NCI-H2107 treated with DMSO at 0.1 percent for 48 hours (cell line): ENCODE measurements at regions not wholly inside any gene's neighbourhood (a gene's known extent, or its start where the extent isn't known, plus 50 kb on each side); places are given as distances from the start of the nearest gene placed in this dataset.
"Not testable (repeated sequence)": the region's sequence is repeated elsewhere in the genome, so short reads cannot be mapped to it uniquely, and the experiment has no call there.

Source experiments
- DNase-seq: peaks from one replicate; lab custom pipeline; 2025; ENCODE audit not compliant: unreplicated experiment; lab: John Stamatoyannopoulos, UW

DNA sequence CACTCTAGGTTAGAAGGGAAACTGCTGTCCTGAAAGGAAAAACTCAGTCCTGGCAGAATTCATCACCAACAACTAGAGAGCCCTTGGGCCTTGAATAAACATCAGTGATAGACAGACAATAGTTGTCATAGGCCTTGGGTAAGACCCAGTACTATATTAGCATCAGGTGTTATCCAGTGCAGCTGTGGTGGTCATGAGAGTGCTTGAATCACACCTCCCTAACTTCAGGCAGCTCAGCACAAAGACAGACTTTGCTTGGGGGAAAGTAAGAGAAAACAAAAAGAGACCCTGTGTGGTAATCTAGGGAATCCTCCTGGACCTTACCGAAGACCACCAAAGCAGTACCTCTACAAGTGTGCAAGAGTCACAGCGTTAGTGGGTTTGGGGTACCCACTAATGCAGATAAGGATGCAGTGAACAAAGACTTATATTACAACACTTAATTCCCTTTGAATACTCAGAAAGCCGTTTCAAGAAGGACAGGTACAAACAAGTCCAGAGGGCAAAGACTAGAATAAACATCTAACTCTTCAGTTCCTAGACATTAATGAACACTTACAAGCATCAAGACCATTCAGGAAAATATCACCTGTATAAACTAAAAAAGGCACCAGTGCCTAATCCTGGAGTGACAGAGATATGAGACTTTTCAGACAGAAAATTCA is 332.3 kb upstream of the EPHA3 start:
- no peak for DNase-seq

DNA sequence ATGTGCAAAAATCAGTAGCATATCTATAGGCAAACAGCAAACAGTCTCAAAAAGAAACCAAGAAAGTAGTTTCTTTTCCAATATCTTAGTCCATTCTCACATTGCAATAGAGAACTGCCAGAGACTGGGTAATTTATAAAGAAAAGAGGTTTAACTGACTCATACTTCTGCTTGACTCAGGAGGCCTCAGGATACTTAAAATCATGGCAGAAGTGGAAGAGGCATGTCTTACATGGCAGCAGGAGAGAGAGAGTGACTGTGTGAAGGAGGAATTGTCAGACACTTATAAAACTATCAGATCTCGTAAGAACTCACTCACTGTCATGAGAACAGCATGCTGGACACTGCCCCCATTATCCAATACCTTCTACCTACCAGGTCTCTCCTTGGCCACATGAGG is 327.9 kb upstream of the EPHA3 start:
- no peak for DNase-seq

DNA sequence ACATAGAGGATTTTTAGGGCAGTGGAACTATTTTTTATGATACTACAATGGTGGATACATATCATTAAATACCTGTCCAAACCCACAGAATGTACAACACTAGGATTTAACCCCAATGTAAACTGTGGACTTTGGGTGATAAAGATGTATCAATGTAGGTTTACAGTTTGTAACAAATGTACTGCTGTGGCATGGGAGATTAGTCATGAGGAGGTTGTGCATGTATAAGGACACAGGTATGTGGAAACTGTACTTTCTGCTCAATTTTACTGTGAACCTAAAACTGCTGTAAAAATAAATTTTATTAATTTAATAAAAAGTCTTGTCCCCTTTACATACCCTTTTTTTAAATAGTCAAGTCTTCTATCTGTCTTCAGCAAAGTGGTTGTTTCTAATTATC is 322.5 kb upstream of the EPHA3 start:
- DNase-seq: no peak

DNA sequence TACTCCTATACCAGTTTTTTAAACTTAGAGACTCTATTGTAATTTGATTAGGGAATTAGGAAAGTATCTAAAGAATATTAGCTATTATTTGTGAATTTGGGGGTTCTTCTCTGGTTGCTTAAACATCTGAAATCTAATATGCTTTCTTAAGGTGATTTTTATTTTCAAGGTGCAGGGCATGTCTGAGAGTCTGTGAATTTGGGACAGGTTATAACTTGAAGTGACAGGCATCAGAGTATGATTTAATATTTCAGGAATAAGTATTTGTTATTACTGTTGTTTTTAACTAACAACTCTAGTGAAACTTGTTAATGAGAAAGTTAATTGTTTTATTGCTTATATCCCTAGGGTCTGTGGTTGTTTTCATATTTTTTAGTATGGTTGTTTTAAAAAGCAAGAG is 321.6 kb upstream of the EPHA3 start:
- no peak for DNase-seq

DNA sequence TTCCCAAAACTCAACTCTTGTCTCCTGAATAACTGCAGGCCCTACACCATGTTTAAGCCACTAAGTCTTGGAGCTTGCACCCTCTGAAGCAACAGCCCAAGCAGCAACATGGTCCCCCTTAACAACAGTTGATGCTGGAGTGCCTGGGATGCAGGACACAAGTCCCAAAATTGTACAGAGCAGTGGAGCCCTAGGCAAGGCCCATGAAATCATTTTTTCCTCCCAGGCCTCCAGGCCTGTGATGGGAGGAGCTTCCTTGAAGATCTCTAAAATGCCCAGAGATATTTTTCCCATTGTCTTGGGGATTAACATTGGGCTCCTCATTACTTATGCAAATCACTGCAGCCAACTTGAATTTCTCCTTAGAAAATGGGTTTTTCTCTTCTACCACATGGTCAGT is 311.9 kb upstream of the EPHA3 start:
- DNase-seq: no peak

DNA sequence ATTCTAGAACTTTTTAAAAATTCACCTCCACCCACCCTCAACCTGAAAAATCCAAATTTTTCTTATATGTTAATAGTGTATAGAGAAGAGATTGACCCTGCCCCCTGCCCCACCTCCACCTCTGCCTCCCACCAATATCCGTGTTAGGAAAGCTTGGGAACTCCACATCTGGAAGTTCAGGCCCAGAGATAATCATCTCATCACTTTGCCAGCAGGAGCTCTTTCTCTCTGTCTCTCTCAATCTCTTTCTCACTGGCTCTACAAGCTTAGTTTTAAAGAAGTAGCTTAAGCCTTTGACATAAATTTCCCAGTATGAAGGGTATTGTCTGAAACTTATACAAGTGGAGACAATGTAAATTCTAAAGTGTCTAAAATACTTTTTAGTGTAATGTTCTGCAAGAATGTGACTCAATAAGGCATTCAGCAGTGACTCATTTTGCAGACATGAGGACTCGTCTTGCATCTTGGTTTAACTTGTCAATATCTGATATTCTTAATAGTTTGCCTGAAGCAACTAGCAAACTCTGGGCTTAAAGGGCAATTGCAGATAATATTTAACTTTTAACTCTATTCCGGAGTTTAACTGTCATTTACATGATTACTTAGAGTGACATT is 299.8 kb upstream of the EPHA3 start:
- no peak for DNase-seq

DNA sequence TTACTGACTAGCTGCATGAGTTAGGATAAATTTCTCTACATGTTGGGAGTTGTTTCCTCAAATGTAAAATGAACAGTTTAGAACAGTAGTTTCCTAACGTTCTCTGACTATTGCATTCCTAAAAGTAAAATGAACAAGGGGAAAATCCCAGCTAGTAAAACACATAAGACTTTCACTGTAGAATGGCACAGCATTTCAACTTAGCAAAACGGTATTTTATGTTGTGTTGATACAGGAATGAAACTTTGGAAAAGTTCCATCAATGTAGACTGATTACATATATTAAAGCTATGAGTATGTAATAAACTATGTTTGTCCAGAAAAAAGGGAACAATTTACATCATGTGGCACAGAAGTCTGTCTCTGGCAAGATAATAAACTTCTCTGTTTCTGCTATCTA is 297.4 kb upstream of the EPHA3 start:
- DNase-seq: no peak

DNA sequence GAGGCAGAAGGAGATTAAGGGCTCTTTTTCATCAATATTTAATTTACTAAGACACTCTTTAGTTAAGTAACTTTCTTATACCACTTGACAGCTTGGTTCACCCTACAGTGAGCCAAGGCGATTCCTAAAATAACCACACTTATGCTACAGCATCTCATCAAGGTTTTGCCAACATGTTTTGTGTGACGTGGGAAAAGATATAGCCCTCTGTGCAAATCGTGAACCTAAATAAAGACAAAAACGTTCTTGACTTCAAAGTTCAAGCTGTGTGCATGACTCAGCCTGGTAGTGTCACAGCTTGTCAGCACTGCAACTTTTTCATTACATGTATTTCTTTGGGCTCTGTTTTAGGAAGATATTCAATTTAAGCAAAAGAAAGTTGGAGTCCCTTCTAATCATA is 297.0 kb upstream of the EPHA3 start:
- no peak for DNase-seq

DNA sequence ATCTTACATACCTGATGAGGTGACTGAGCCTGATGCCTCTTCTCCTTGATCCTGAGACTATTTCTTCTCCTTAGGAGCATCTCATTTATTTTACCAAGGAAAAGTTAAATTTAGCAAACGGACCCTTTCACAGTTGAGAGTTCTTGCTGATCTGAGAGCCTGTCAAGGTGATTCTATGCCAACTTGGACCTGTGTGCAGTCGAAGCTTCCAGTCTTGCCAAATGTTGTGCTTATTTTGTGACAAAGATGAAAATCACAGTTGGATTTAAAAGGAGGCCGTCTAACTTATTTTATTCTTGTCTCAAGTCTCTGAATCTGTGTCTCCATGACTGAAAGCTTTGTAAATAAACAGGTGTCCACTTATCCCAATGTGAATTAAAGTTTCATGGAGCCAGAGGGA is 296.3 kb upstream of the EPHA3 start:
- no peak for DNase-seq

DNA sequence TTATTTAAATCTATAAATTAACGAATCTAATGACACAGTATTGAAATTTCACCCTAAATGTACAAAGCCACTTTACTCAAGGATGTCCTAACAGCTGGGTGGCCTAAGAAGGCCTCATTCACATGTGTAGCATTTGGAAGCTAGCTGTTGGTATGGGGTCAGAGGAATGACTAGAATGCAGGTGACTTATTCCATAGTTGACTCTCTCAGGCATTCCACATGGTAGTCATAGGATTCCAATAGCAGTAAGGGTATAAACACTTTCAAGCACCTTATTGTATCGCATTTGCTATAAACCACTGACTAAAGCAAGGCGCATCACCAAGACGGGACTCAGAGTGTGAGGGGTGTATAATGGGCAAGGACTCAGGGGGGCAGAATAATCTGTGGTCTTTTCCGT is 294.8 kb upstream of the EPHA3 start:
- no peak for DNase-seq

DNA sequence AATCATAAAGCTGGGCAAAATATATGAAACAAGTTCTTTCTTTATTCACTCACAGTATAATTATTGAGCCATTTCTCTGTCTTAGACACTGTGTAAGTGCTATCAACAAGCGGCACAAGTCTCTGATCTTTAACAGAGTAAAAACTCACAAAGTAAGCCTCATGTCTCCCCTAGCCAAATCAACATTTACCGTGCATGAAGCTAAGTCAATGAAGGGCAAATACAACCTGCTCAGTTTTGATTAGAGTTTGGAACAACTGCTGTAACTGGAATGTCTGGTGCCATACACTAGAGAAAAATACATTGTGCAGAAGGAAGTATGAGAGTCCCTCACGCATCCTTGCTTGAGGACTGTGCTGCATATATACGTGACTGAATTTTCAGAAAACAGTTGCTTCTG is 291.0 kb upstream of the EPHA3 start:
- no peak for DNase-seq

DNA sequence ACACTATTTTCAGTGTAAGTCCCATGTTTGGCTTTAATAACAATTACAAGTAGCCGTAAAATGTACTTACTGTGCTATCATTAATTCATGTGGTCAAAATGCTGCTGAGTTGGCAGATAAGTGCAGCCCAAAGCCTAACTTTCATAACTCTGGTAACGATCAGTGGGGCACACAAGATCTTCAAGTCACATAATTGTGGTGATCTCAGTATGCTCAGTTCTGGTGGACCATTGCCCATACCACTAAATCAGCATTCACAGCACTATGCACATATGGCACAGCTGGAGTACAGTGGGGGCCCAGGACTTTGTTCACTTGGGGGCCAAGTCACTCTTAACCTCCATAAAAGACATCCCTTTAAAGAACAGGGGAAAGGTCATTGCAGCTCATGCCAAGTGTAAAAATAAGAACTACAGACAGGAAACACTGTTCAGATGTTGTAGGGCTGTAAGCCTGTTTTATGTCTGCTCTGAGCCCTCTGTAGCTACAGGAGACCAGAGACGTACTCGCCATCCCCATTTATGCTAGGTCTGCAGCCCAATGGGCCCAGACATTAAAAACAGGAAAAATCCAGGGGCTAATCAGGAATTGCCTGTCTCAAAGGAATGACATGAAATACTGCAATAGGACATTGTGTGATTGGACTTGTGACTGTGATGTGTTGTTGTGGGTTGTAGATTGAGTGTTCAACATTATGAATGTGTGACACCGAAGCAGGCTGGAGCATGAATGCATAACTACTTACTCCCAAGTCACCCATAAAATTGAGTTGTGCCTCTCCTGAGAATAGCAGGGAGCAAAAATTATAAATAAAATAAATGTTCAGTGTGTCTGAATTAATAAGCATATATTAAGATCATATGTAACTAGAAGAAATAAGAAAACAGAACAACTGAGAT is 282.5 kb upstream of the EPHA3 start:
- DNase-seq: no peak

DNA sequence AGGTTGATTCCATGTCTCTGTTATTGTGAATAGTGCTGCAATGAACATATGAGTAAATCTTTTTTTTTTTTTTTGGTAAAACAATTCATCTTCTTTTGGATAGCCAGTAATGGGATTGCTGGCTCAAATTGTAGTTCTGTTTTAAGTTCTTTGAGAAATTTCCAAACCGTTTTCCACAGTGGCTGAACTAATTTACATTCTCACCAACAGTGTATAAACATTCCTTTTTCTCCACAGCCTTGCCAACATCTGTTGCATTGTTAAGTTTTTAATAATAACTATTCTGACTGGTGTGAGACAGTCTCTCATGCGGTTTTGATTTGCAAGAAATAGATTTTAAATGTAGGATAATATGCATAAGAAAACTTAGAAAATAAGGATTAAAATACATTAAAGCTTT is 279.0 kb upstream of the EPHA3 start:
- no peak for DNase-seq

DNA sequence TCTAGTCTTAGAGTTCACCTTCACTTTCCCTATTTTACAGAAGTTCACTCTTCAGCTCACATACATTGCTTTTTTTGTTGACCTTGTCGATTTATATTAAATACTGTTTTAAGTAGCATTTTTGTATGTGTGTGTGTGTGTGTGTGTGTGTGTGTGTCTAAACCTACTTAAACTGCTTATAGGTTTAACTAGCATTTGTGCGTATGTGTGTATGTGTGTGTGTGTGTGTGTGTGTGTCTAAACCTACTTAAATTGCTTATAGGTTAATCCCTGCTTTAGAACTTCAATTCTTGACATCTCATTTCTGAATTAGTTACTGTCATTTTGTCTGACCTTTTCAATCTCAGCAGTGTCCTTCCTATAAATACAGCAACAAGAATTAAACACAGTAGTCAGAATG is 254.8 kb upstream of the EPHA3 start:
- DNase-seq: no peak

DNA sequence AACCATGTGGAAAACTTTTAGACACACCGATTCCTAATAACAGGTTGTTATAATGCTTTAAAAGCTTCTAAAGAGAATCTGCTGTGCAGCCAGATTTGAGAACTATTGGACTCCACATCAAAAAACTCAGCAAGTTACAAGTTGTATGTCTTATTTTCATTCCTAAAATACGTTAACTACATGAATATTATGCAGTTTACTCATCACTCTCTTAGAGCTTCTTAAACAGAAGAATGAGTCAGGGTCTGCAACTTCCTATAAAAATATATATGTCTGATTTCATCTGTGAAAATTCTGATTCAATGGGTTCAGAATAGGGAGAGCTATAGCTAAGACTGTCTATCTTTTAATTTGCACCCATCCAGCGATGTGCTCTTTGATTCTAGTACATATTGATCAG is 244.2 kb upstream of the EPHA3 start:
- no peak for DNase-seq

DNA sequence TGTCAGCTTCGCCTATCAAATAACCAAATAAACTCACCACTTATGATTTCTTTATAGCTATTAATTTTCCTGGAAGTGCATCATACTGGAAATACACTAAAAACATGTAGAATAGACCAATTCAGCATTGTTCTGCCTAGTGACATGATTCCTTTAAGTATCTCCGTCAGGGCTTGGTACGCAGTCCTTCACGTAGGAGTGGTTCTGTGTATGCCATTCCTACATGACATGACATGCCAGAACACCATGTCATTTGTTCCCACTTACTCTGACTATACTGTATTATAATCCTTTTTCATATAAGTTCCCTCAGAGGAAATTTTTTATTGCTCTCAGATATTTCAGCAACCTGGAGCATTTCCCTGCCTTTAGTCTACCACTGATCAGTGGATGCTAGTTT is 230.7 kb upstream of the EPHA3 start:
- DNase-seq: no peak

DNA sequence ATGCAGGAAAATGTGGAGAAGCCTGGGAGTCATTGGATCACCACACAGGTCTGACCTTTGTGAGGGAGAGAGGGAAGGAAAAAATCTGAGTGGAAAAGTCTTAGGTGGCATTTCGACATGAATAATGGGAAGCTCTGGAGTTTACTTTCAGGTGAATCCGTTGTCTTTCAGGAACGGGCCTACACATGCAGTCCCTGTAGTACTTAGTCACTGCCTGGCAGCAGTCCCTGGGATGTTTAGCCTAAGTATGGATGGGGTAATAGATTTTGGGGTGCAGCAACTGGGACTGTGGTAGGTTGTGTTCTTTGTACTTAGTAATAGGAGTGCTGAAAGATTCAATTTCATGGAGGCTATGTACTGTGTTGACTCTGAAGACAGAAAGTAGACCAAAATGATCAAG is 227.5 kb upstream of the EPHA3 start:
- DNase-seq: no peak

DNA sequence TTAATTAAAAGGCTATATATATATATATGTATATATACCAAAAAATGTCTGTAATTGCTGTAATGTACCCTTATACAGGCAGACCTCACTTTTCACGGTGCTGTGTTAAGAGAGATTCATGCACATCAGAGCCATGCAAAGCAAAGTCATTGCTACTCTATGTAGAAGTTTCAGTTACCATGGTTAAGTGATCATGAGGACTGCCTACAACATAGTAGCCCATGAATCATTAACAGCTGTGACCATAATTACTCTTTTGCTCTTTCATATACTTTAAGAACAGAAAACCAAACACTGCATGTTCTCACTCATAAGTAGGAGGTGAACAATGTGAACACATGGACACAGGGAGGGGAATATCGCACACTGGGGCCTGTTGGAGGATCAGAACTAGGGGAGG is 225.3 kb upstream of the EPHA3 start:
- DNase-seq: no peak

DNA sequence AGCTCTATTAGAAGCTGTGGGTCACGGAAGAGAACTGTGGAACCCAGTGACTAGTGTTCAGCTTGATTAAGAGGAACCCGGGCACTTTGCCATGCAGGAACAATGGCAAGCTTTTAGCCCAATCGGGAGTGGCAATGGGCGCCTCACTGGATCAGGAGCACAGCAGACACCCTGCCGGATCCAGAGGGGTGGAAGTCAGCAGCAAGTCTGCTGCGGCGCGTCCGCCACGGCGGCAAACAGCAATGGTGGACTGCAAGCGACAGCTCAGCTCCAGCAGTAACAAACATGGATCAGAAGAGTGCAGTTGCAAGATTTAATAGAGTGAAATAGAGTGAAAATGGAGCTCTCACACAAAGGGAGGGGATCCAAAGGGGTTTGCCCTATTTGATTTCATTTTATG is 220.8 kb upstream of the EPHA3 start:
- DNase-seq: not testable (repeated sequence)

DNA sequence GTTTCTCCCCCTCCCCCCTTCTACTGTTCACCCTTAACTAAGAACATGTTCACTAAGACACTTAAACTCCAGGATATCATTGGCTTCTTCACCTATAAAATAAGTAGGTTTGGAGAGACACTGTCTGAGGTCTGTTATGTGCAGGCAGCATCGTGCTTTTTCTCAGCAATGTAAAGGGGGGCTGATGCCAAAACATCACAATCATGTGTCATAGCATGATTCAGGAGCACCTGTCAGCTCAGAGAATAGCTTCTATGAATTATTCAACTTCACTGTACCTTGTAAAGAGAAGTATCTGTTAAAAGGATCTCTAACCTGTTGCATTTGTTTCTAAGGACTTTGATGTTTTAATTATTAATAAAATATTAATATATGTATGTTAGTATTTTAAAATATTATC is 211.4 kb upstream of the EPHA3 start:
- DNase-seq: no peak

DNA sequence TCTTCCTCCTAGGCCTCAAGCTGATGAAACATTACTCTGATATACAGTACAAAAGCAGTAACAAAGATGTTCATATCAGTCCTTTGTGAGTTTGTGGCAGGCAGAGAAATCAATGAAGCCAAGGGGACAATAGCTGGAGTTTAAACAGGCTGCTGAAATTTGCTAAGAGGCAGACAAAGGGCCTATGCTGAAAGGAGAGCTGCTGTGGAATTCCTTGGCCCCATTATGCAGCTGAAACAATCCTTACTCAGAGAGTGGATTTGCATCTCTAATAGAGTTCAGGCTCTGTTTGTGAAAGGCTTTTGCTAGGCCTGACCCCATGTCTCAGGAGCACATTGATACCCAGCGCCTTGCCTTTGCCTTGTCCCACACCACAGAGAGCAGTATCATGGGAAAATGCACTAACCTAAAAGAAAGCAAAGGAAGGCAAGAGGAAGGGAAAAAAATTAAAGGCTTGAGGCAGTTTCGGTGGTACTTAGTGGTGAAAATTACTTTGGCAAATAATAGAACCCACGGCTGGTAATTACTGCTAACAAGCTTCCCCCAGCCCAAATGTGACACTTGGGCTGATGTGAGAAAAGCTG is 195.0 kb upstream of the EPHA3 start:
- no peak for DNase-seq

DNA sequence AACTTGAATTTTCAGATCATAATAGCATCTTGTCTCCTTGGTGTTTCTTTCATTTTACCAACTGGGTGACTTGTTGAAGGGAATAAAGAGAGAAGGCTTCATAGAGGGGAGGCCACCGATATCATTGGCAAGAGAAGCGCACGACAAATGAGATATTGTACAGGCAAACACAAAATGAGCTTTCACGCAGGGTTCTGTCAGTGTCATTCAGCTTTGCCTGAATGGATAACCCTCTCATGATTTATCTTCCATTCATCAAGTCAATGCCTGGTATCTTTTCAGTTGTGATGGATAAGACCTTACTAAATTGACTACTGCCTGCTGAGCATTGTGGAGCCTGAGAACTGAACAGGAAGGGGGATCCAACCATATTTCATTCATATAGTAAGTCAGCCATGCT is 188.6 kb upstream of the EPHA3 start:
- DNase-seq: no peak
